ENCODE measurements at regions not wholly inside any gene's neighbourhood (a gene's known extent, or its start where the extent isn't known, plus 50 kb on each side); places are given as distances from the start of the nearest gene placed in this dataset.

GRCh38 chr15:93228546-93228945 is 139.5 kb upstream of the RGMA start:
- H3K27me3 ChIP-seq, result no peaks in the 10 kb centered on the region
- in situ Hi-C loops (cut with MboI; ENCODE audit: low pct_ligation_motif_present in 1 of 4, low pct_unique_long_range_greater_than_20kb in 1 of 4, low sequenced_read_pairs in 3 of 4) (no loop called here), intact Hi-C loops (cut with DNase I; ENCODE audit: low total_unique reads) (no loop called here)
- no peak for TF ChIP-seq EP300 (IDR thresholded peaks at IDR 0.05; ENCODE audit: low read depth)
- no peak for TF ChIP-seq POLR2AphosphoS5 (IDR thresholded peaks at IDR 0.05)
- no peak for TF ChIP-seq POLR2A (IDR thresholded peaks at IDR 0.05)
- TF ChIP-seq, protein P1, sequence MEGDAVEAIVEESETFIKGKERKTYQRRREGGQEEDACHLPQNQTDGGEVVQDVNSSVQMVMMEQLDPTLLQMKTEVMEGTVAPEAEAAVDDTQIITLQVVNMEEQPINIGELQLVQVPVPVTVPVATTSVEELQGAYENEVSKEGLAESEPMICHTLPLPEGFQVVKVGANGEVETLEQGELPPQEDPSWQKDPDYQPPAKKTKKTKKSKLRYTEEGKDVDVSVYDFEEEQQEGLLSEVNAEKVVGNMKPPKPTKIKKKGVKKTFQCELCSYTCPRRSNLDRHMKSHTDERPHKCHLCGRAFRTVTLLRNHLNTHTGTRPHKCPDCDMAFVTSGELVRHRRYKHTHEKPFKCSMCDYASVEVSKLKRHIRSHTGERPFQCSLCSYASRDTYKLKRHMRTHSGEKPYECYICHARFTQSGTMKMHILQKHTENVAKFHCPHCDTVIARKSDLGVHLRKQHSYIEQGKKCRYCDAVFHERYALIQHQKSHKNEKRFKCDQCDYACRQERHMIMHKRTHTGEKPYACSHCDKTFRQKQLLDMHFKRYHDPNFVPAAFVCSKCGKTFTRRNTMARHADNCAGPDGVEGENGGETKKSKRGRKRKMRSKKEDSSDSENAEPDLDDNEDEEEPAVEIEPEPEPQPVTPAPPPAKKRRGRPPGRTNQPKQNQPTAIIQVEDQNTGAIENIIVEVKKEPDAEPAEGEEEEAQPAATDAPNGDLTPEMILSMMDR (IDR thresholded peaks at IDR 0.05), result no peak
- H3K9me3 ChIP-seq, result no peaks in the 10 kb centered on the region
- no peak overlapping the region for H3K4me3 ChIP-seq
- DNase-seq, result no peak
- H3K4me1 ChIP-seq, result no peaks in the 10 kb centered on the region
- H3K36me3 ChIP-seq, result no peaks in the 10 kb centered on the region
- 61 to 81% methylated on average over 2 to 3 of the region's 3 CpGs for WGBS, 2 donors (ENCODE audit: low coverage in 1 of 2)
- H3K27ac ChIP-seq, result no peak overlapping the region

- no peaks in the 10 kb centered on the region for H3K27me3 ChIP-seq
- no peak overlapping the region for H3K27ac ChIP-seq
- H3K36me3 ChIP-seq, result no peaks in the 10 kb centered on the region
- intact Hi-C loops (cut with DNase I; ENCODE audit: low total_unique reads) (no loop called here), in situ Hi-C loops (cut with MboI; ENCODE audit: low pct_ligation_motif_present in 1 of 4, low pct_unique_long_range_greater_than_20kb in 1 of 4, low sequenced_read_pairs in 3 of 4) (no loop called here)
- no peak overlapping the region for H3K4me3 ChIP-seq
- TF ChIP-seq EP300 (IDR thresholded peaks at IDR 0.05; ENCODE audit: low read depth), result no peak
- TF ChIP-seq, protein P1 (IDR thresholded peaks at IDR 0.05), result no peak
- TF ChIP-seq POLR2A (IDR thresholded peaks at IDR 0.05), result no peak
- TF ChIP-seq POLR2AphosphoS5 (IDR thresholded peaks at IDR 0.05), result no peak
- no peak for DNase-seq
- no peaks in the 10 kb centered on the region for H3K9me3 ChIP-seq
- H3K4me1 ChIP-seq, result no peaks in the 10 kb centered on the region
- 79 to 87% methylated on average over 3 to 7 of the region's 7 CpGs for WGBS, 2 donors (ENCODE audit: low coverage in 1 of 2)
These were observed 134.8 kb upstream of the RGMA start for GRCh38 chr15:93223803-93224202.

GRCh38 chr15:93221759-93222158 is 132.7 kb upstream of the RGMA start:
- Histone ChIP-seq H3K36me3 (no peaks in the 10 kb centered on the region), H3K4me3 (no peak overlapping the region), H3K4me1 (no peaks in the 10 kb centered on the region), H3K27ac (no peak overlapping the region), H3K9me3 (no peaks in the 10 kb centered on the region), H3K27me3 (no peaks in the 10 kb centered on the region)
- no peak for DNase-seq
- WGBS, 2 donors (ENCODE audit: low coverage in 1 of 2), result 49 to 61% methylated on average over 3 to 4 of the region's 4 CpGs
- intact Hi-C loops (cut with DNase I; ENCODE audit: low total_unique reads), result no loop called here
- in situ Hi-C loops (cut with MboI; ENCODE audit: low pct_ligation_motif_present in 1 of 4, low pct_unique_long_range_greater_than_20kb in 1 of 4, low sequenced_read_pairs in 3 of 4), result no loop called here
- no peak for TF ChIP-seq EP300 (IDR thresholded peaks at IDR 0.05; ENCODE audit: low read depth)
- no peak for TF ChIP-seq POLR2A (IDR thresholded peaks at IDR 0.05)
- TF ChIP-seq POLR2AphosphoS5 (IDR thresholded peaks at IDR 0.05), result no peak
- TF ChIP-seq, protein P1 (IDR thresholded peaks at IDR 0.05), result no peak

DNA sequence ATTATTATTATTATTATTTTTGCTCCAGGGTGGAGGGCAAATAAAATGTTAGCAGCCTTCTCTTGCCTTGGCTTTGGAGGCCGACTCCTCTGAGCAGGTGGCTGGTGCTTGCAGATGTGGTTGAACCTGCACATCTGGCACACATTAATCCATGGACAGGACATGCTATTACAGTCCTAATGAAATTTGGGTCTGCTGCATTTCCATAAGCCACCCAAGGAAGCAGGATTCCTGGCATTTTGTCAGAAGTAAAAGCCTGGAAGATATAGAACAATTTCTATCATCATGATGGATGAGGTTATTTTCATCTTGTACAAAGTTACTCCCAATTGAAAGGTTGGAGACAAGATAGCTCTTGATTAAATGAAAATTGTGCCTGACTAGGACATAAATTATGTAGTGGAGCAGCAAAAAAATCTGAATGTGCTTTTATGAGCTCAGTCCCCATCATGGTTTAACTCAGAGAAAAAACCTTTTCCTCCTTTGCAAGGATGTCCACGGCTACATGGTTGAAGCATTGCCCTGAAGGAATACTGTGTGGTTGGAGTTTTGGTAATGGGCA is 130.9 kb upstream of the RGMA start:
- no peak overlapping the region for H3K27ac ChIP-seq
- DNase-seq, result no peak
- intact Hi-C loops (cut with DNase I; ENCODE audit: low total_unique reads) (no loop called here), in situ Hi-C loops (cut with MboI; ENCODE audit: low pct_ligation_motif_present in 1 of 4, low pct_unique_long_range_greater_than_20kb in 1 of 4, low sequenced_read_pairs in 3 of 4) (no loop called here)
- no peaks in the 10 kb centered on the region for H3K9me3 ChIP-seq
- 81% methylated on average over 2 of the region's 2 CpGs; no CpG with 5 or more reads in 1 of the 2 donors for WGBS, 2 donors (ENCODE audit: low coverage in 1 of 2)
- no peak for TF ChIP-seq POLR2AphosphoS5 (IDR thresholded peaks at IDR 0.05)
- TF ChIP-seq POLR2A (IDR thresholded peaks at IDR 0.05), result no peak
- no peak for TF ChIP-seq EP300 (IDR thresholded peaks at IDR 0.05; ENCODE audit: low read depth)
- TF ChIP-seq, protein P1 (IDR thresholded peaks at IDR 0.05), result no peak
- H3K4me1 ChIP-seq, result no peaks in the 10 kb centered on the region
- no peaks in the 10 kb centered on the region for H3K27me3 ChIP-seq
- H3K4me3 ChIP-seq, result no peak overlapping the region
- H3K36me3 ChIP-seq, result no peaks in the 10 kb centered on the region
